ENCODE measurements at regions not wholly inside any gene's neighbourhood (a gene's known extent, or its start where the extent isn't known, plus 50 kb on each side); places are given as distances from the start of the nearest gene placed in this dataset.

GRCh38 chr14:101506926-101507835, 54.1 kb upstream of the DIO3 start:
- H3K36me3 ChIP-seq, result no peaks in the 10 kb centered on the region
- H3K4me1 ChIP-seq (replicated peaks), result no peaks in the 10 kb centered on the region
- H3K27ac ChIP-seq, result no peak overlapping the region
- intact Hi-C loops (cut with DNase I), result no loop called here
- TF ChIP-seq CTCF (IDR thresholded peaks at IDR 0.05) (no peak), POLR2AphosphoS5 (IDR thresholded peaks at IDR 0.05) (no peak), POLR2A (IDR thresholded peaks at IDR 0.05) (no peak)
- no peak overlapping the region for H3K4me3 ChIP-seq
- no peaks in the 10 kb centered on the region for H3K27me3 ChIP-seq (replicated peaks; ENCODE audit: insufficient read depth)
- 69% methylated on average over 24 of the region's 27 CpGs for WGBS
- no peak for DNase-seq (ENCODE audit: low spot score)
- H3K9me3 ChIP-seq, result no peaks in the 10 kb centered on the region

DNA sequence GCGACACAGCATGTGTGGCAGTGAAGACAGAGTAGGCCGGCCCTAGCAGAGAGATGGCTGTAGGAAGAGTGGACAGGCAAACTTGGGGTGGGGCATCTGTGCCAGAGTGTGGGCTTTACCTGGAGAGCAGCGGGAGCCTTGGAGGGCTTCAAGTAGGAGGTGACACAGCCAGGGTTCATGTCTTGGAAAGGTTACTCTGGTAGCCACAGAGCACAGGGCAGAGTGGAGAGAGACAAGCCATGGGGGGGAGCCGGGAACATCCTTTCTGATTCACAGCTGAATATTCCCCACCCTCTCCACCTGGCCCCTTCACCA, 53.5 kb upstream of the DIO3 start:
- intact Hi-C loops (cut with DNase I), result no loop called here
- no peak overlapping the region for H3K4me3 ChIP-seq
- WGBS, result over 99% methylated on average over 4 of the region's 4 CpGs
- DNase-seq (ENCODE audit: low spot score), result no peak
- H3K27me3 ChIP-seq (replicated peaks; ENCODE audit: insufficient read depth), result no peaks in the 10 kb centered on the region
- H3K27ac ChIP-seq, result no peak overlapping the region
- TF ChIP-seq POLR2A (IDR thresholded peaks at IDR 0.05), result no peak
- no peak for TF ChIP-seq POLR2AphosphoS5 (IDR thresholded peaks at IDR 0.05)
- TF ChIP-seq CTCF (IDR thresholded peaks at IDR 0.05), result no peak
- no peaks in the 10 kb centered on the region for H3K4me1 ChIP-seq (replicated peaks)
- H3K36me3 ChIP-seq, result no peaks in the 10 kb centered on the region
- H3K9me3 ChIP-seq, result no peaks in the 10 kb centered on the region

DNA sequence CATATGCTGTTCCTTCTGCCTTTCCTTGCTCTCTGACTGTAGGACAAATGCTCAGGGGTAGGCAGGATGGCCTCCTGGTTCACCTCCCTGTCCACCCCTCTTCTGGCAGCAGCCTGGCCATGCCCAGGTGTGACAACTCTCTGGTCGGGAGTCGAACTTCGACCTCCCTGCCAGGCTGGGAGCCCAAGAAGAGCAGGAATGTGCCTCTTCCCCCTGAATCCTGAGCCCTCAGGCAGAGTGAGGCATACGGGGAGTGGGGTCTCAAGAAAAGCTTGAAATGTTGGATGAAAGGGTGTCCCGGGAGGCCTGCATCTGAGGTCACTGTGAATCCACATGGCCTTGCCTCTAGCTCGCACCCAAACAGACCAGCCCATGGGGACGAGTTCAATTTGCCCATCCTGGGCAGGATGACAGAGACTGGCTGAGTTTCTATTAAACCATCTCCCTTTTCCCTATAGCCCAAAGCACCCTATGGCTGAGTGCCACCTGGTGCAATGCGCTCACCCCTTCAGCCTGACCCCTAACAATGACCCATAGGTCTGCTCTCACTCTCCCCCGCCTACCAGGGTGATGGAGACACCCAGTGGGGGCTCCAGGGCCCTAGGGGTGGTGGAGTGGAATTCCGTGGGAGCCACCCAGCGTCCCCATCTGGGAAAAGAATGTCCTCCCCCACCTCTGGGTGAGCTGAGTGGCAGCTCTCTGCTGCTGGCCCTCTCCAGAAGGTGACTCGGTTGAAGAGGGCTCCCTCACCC, 52.9 kb upstream of the DIO3 start:
- Histone ChIP-seq H3K36me3 (no peaks in the 10 kb centered on the region), H3K4me3 (no peak overlapping the region), H3K27me3 (replicated peaks; ENCODE audit: insufficient read depth) (no peaks in the 10 kb centered on the region), H3K4me1 (replicated peaks) (no peaks in the 10 kb centered on the region), H3K9me3 (no peaks in the 10 kb centered on the region), H3K27ac (no peak overlapping the region)
- no peak for TF ChIP-seq CTCF (IDR thresholded peaks at IDR 0.05)
- no peak for TF ChIP-seq POLR2A (IDR thresholded peaks at IDR 0.05)
- TF ChIP-seq POLR2AphosphoS5 (IDR thresholded peaks at IDR 0.05), result no peak
- intact Hi-C loops (cut with DNase I), result no loop called here
- WGBS, result 90% methylated on average over 12 of the region's 12 CpGs
- DNase-seq (ENCODE audit: low spot score), result no peak

DNA sequence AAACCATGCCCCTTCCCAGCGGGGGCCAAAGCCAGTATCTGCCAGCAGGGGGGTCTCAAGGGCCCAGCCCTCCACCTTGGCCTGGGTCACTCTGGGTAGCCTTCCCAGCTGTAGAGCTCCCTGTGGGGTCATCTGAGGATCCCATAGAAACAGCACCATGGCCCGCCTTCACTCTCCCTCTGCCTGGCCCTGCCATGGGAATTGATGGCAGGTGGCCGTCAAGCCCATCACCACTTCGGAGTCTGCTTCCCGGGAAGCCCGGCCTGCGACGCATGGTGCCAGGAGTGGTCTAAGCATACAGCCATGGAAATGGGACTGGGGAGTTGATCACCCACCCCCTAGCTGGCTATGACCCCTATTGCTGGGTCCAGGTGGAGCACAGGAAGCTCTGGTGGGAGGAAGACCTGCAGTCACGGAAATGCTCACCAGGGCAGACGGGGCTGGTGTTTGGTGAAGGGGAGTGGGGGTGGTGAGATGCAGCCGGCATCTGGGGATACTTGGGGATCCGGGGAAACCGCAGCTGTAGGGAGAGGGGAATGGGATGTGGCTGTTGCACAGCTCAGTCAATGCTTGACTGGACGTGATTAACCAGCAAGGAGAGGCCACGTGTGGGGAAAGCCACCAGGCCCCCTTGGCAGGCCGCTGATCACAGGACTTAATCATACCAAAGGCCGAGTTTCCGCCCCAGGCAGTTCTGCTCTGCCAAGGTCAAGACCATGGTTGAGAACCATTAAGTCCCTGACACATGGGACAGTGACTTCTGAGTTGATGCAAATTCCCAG, 52.2 kb upstream of the DIO3 start:
- H3K27me3 ChIP-seq (replicated peaks; ENCODE audit: insufficient read depth), result no peaks in the 10 kb centered on the region
- 94% methylated on average over 18 of the region's 18 CpGs for WGBS
- intact Hi-C loops (cut with DNase I), result no loop called here
- DNase-seq (ENCODE audit: low spot score), result no peak
- H3K4me3 ChIP-seq, result no peak overlapping the region
- H3K27ac ChIP-seq, result no peak overlapping the region
- H3K4me1 ChIP-seq (replicated peaks), result no peaks in the 10 kb centered on the region
- TF ChIP-seq POLR2A (IDR thresholded peaks at IDR 0.05) (no peak), POLR2AphosphoS5 (IDR thresholded peaks at IDR 0.05) (no peak), CTCF (IDR thresholded peaks at IDR 0.05) (no peak)
- no peaks in the 10 kb centered on the region for H3K36me3 ChIP-seq
- H3K9me3 ChIP-seq, result no peaks in the 10 kb centered on the region

Measured in prostate gland (tissue), 2 donors.